GM21825 (cell line): ENCODE measurements at regions not wholly inside any gene's neighbourhood (a gene's known extent, or its start where the extent isn't known, plus 50 kb on each side); places are given as distances from the start of the nearest gene placed in this dataset.

Experiments used
- ATAC-seq: cut with Tn5 transposase; IDR thresholded peaks from one replicate; pipeline ENCODE4 v1.9.1; 2021; ENCODE audit warnings: mild to moderate bottlenecking, moderate library complexity; ENCODE audit not compliant: unreplicated experiment

DNA sequence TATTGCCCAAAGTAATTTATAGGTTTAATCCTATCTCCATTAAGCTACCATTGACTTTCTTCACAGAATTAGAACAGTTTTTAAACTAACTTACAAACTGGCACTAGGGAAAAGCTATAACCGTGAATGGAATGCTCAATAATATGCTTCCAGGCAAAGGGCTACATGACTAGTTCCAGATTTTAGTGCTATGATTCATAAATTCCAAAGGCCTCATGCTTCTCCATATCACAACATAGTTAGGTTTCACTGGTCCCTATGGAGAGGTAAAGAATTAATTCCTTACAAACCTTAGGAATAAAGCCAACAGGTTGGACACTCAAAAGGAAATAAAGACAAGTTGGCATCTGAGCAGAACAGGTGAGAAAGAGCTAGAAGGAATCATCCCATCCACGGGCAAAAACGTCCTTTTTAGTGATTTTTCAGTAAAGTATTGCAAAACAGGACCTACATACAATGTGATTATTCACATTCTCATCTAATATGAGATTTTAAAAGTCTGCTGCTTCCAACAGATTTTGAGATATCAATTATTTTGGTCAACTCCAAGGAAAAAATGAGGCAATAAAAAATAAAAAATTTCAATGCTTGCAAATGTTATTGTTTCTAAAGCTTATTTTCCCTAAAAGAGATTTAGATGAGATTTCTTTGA, 97.0 kb upstream of the TARS1 start:
- ATAC-seq, result no peak

- no peak for ATAC-seq
Observed at GRCh38 chr5:33346534-33346933, 94.2 kb upstream of the TARS1 start.

- no peak for ATAC-seq
Observed at GRCh38 chr5:33361781-33362180, 79.0 kb upstream of the TARS1 start.

GRCh38 chr5:33362915-33363314, 77.8 kb upstream of the TARS1 start:
- ATAC-seq, result no peak

DNA sequence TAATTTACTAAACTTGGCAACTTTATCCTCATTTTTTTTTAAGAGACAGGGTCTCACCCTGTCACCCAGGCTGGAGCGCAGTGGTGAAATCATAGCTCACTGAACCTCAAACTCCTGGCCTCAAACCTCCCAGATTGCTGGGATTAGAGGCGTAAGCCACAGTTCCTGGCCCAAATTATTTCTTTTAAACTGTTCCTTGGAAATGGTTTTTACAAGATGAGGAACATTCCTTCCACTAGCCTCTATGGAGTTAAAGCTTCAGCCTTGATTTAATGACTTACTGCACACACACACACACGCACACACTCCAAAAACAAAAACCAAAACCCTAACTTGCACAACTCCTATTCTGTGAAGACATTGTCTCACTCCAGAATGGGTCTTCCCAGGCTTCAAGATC, 77.2 kb upstream of the TARS1 start:
- no peak for ATAC-seq

GRCh38 chr5:33364406-33364805, 76.4 kb upstream of the TARS1 start:
- no peak for ATAC-seq

DNA sequence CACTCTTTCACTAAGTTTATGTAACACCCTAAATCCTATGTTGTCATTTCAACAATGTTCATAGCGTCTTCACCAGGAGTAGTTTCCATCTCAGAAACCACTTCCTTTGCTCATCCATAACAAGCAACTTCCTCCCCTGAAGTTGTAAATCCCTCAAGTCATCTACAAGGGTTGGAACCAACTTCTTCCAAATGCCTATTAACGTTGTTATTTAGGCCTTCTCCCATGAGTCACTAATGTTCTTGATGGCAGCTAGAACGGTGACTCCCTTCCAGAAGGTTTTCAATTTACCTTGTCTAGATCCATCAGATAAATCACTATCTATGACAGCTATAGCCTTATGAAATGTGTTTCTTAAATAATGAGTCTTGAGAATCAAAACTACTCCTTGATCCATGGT, 73.3 kb upstream of the TARS1 start:
- no peak for ATAC-seq

DNA sequence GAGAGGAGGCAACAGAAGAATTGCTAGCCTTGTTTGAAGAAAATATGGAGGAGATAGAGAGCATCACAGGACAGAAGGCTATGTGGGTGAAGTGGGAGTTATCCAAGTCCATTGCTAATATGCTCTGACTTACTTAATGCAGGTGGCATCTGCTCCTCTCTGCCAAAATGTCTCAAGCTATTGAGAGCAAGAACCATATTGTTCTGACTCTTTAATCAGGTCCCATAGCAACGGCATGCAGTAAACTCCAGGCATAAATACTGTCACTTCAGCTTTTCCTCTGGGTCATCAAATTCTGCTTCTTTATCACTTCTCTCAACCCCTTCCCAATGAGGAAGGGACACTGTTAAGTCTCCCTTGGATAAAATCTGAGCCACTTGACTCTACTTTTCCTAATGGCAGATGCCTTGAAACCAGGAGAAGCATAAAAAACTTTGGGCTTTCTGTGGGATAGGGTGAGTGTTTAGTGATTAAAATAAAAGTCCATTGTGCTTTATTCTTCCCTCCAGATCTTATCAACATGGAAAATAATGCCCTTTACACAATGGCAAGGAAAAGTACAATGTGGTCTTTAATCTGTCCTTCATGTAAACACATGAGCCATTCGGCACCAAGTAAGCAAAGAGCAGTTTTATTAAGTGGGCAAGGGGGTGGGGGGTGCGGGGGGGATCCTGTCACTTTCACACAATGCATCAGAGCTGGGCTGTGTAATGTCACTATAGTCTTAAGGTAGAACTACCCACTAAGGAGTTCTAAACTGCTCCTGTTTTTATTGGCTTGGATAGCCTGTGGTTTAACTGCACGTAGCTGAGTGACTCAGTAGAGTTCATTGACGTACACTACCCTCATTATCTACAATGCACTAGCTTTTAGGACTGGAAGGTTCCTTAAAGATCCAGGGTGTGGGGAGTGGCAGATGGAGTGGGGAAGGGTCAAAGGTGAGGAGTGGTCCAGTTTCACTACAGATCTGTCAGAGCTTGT, 71.0 kb upstream of the TARS1 start:
- ATAC-seq, result no peak

GRCh38 chr5:33370466-33370859, 70.3 kb upstream of the TARS1 start:
- no peak for ATAC-seq

GRCh38 chr5:33371660-33372059, 69.1 kb upstream of the TARS1 start:
- ATAC-seq, result no peak

DNA sequence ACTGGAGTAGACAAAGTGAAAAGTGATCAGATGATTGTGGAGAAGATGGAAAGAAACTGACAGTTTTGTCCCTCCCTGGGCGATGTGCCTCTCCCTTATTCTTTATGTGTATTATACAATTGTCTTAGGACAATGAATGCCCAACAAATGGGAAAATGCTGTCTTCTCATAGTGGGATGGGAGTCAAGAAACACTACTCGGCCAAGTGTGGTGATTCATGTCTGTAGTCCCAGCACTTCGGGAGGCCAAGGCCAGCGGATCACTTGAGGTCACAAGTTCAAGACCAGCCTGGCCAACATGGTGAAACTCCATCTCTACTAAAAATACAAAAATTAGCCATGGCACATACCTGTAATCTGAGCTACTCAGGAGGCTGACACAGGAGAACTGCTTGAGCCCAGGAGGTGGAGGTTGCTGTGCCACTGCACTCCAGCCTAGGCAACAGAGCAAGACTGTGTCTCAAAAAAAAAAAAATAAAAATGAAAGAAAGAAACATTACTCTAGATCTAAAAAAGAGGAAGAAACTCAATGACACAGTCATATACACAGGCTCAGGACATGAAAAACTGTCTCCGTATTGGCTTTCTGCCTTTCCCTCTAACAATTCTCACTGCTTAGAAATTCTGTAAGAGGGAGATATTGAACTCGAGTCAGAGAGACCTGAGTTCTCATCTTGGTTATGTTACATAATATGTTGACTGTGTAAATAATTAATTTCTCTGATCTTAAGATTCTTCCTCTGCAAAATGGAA, 67.9 kb upstream of the TARS1 start:
- ATAC-seq, result no peak

DNA sequence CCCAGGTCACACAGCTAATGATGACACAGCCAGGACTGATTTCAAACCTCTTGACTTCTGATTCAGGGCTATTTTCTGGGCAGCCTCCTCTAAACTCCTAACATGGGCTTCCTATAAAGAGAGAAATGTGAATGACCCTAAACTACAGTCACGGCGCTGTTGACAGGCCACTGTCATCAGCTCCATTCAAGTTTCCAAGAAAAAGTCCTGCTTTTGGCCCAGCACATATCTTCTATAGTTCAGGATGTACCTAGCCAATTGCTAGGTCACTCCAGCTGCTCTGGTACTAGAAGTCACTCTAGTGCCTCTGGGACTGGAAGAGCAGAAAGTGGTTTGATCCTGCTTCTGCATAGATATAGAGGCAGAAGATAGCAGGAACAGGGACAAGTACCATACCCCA, 64.9 kb upstream of the TARS1 start:
- ATAC-seq, result no peak

- no peak for ATAC-seq
Observed at GRCh38 chr5:33379757-33380156, 61.0 kb upstream of the TARS1 start.

GRCh38 chr5:33381243-33381642, 59.5 kb upstream of the TARS1 start:
- ATAC-seq, result no peak
